ENCODE measurements at regions not wholly inside any gene's neighbourhood (a gene's known extent, or its start where the extent isn't known, plus 50 kb on each side); places are given as distances from the start of the nearest gene placed in this dataset.
"Not testable (repeated sequence)": the region's sequence is repeated elsewhere in the genome, so short reads cannot be mapped to it uniquely, and the experiment has no call there.

GRCh38 chr14:101294136-101294535 lies 267.2 kb upstream of the DIO3 start:
- no peak for DNase-seq

- DNase-seq: not testable (repeated sequence)
Observed at GRCh38 chr14:101299781-101300180, 261.5 kb upstream of the DIO3 start.

- DNase-seq: no peak
Observed at GRCh38 chr14:101301011-101301410, 260.3 kb upstream of the DIO3 start.

GRCh38 chr14:101307162-101307561 lies 254.1 kb upstream of the DIO3 start:
- not testable (repeated sequence) for DNase-seq

GRCh38 chr14:101311186-101311585 lies 250.1 kb upstream of the DIO3 start:
- DNase-seq: not testable (repeated sequence)

GRCh38 chr14:101313268-101313667 lies 248.0 kb upstream of the DIO3 start:
- no peak for DNase-seq

GRCh38 chr14:101315802-101316296 lies 245.4 kb upstream of the DIO3 start:
- DNase-seq: no peak

- DNase-seq: no peak
Observed at GRCh38 chr14:101318271-101318670, 243.0 kb upstream of the DIO3 start.

- DNase-seq: no peak
Observed at GRCh38 chr14:101320396-101320795, 240.9 kb upstream of the DIO3 start.

GRCh38 chr14:101322223-101322622 lies 239.1 kb upstream of the DIO3 start:
- no peak for DNase-seq

GRCh38 chr14:101323111-101323510 lies 238.2 kb upstream of the DIO3 start:
- no peak for DNase-seq

GRCh38 chr14:101323614-101324235 lies 237.6 kb upstream of the DIO3 start:
- not testable (repeated sequence) for DNase-seq

- DNase-seq: no peak
Observed at GRCh38 chr14:101325319-101325718, 236.0 kb upstream of the DIO3 start.

GRCh38 chr14:101328412-101329028 lies 232.8 kb upstream of the DIO3 start:
- no peak for DNase-seq

GRCh38 chr14:101330416-101331140 lies 230.7 kb upstream of the DIO3 start:
- no peak for DNase-seq

- no peak for DNase-seq
Observed at GRCh38 chr14:101331141-101331525, 230.2 kb upstream of the DIO3 start.

GRCh38 chr14:101331661-101332169 lies 229.6 kb upstream of the DIO3 start:
- no peak for DNase-seq

- DNase-seq: no peak
Observed at GRCh38 chr14:101332281-101332680, 229.0 kb upstream of the DIO3 start.

- DNase-seq: no peak
Observed at GRCh38 chr14:101333335-101334280, 227.7 kb upstream of the DIO3 start.

GRCh38 chr14:101334656-101335055 lies 226.6 kb upstream of the DIO3 start:
- DNase-seq: no peak

GRCh38 chr14:101335061-101335661 lies 226.1 kb upstream of the DIO3 start:
- no peak for DNase-seq

- DNase-seq: no peak
Observed at GRCh38 chr14:101336183-101336582, 225.1 kb upstream of the DIO3 start.
